Neural cell (in vitro differentiated cells): ENCODE measurements at regions not wholly inside any gene's neighbourhood (a gene's known extent, or its start where the extent isn't known, plus 50 kb on each side); places are given as distances from the start of the nearest gene placed in this dataset.

Experiments used
- CTCF ChIP-seq: fragments of 450-650 bp; IDR thresholded peaks from 2 replicates; pipeline ENCODE4 v1.5.1; 2014; ENCODE audit warnings: antibody characterized with exemption, mild to moderate bottlenecking, moderate library complexity; ENCODE audit not compliant: poor library complexity, severe bottlenecking
- EP300 ChIP-seq: fragments of 450-650 bp; conservative IDR thresholded peaks from 2 replicates; pipeline ENCODE4 v1.6.1; 2014; ENCODE audit warnings: antibody characterized with exemption, mild to moderate bottlenecking, moderate library complexity; ENCODE audit not compliant: poor library complexity, severe bottlenecking
- EZH2 ChIP-seq: fragments of 200-600, 300-800 bp; shearing (Covaris generic), sonication (generic); IDR thresholded peaks from 2 replicates; pipeline ENCODE4 v1.6.1; 2014; ENCODE audit warnings: antibody characterized with exemption, low read length, borderline replicate concordance, mild to moderate bottlenecking; ENCODE audit not compliant: insufficient read depth, poor library complexity, severe bottlenecking
- POLR2AphosphoS5 ChIP-seq: IDR thresholded peaks from 2 replicates; pipeline ENCODE4 v1.6.1; 2012
- RAD21 ChIP-seq: fragments of 450-650 bp; conservative IDR thresholded peaks from 2 replicates; pipeline ENCODE4 v1.6.1; 2014; ENCODE audit warnings: antibody characterized with exemption, mild to moderate bottlenecking, moderate library complexity
- TAF1 ChIP-seq: IDR thresholded peaks from 2 replicates; pipeline ENCODE4 v1.6.1; 2012; ENCODE audit warnings: low read depth
- TF ChIP-seq, protein P1 (sequence below): IDR thresholded peaks from 2 replicates; pipeline ENCODE4 v1.6.1; 2012; ENCODE audit warnings: borderline replicate concordance

DNA sequence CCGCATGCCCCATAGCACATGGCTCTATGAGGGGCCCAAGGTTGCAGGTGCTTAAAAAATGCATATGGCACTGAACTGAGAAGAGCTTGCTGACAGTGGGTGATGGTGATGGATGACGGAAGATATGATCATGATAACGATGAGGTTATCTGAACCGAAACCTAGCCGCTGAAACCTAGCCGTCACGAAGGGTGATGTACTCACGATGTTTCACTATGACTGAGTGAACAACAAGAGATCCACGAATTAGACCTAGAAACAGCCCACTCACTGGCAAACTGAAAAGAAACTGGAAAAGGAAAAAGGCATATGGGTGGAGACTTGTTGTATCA, 57.6 kb upstream of the BCL6 start:
- TF ChIP-seq EP300 (no peak), POLR2AphosphoS5 (no peak), CTCF (no peak), RAD21 (no peak), EZH2 (no peak), TAF1 (no peak)
- TF ChIP-seq, protein P1, sequence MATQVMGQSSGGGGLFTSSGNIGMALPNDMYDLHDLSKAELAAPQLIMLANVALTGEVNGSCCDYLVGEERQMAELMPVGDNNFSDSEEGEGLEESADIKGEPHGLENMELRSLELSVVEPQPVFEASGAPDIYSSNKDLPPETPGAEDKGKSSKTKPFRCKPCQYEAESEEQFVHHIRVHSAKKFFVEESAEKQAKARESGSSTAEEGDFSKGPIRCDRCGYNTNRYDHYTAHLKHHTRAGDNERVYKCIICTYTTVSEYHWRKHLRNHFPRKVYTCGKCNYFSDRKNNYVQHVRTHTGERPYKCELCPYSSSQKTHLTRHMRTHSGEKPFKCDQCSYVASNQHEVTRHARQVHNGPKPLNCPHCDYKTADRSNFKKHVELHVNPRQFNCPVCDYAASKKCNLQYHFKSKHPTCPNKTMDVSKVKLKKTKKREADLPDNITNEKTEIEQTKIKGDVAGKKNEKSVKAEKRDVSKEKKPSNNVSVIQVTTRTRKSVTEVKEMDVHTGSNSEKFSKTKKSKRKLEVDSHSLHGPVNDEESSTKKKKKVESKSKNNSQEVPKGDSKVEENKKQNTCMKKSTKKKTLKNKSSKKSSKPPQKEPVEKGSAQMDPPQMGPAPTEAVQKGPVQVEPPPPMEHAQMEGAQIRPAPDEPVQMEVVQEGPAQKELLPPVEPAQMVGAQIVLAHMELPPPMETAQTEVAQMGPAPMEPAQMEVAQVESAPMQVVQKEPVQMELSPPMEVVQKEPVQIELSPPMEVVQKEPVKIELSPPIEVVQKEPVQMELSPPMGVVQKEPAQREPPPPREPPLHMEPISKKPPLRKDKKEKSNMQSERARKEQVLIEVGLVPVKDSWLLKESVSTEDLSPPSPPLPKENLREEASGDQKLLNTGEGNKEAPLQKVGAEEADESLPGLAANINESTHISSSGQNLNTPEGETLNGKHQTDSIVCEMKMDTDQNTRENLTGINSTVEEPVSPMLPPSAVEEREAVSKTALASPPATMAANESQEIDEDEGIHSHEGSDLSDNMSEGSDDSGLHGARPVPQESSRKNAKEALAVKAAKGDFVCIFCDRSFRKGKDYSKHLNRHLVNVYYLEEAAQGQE, result no peak
